GM12891 (cell line): ENCODE measurements at regions not wholly inside any gene's neighbourhood (a gene's known extent, or its start where the extent isn't known, plus 50 kb on each side); places are given as distances from the start of the nearest gene placed in this dataset.

Source experiments
- POLR2A ChIP-seq: IDR thresholded peaks from 2 replicates; pipeline ENCODE4 v1.6.1; 2011; ENCODE audit warnings: low read depth, low read length, control low read depth
- POLR2AphosphoS5 ChIP-seq: IDR thresholded peaks from 2 replicates; pipeline ENCODE4 v1.6.1; 2011; ENCODE audit warnings: low read depth, low read length, control low read depth
- TAF1 ChIP-seq: IDR thresholded peaks from 2 replicates; pipeline ENCODE4 v1.6.1; 2011; ENCODE audit warnings: low read depth, low read length, control low read depth

DNA sequence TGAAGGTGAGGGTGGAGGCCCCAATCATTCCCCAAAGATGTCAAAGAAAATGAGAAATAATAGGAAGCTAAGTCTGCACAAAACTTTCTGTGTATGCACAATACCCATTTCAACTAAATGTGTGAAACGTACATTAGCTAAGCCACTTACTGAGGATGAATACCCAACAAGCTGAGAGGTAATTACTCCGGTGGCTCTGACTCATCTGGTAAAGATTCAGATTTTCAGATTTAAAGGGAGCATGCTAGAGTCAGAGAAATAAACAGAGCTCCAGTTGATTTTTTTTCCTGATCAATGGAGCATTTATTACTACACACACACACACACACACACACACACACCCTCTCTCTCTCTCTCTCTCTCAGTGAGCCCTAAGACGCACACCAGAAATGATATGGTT lies 194.8 kb upstream of the ARGLU1 start:
- no peak for TF ChIP-seq POLR2A
- no peak for TF ChIP-seq POLR2AphosphoS5
- TF ChIP-seq TAF1, result no peak
